H1 (cell line): ENCODE measurements at regions not wholly inside any gene's neighbourhood (a gene's known extent, or its start where the extent isn't known, plus 50 kb on each side); places are given as distances from the start of the nearest gene placed in this dataset.

Experiments
- TF ChIP-seq, protein P1 (sequence below): fragments of 300-600 bp; sonication (generic); IDR thresholded peaks from 2 replicates; pipeline ENCODE4 v1.7.1; 2012; ENCODE audit warnings: low read length, moderate library complexity, mild to moderate bottlenecking, inconsistent platforms; ENCODE audit not compliant: insufficient replicate concordance

DNA sequence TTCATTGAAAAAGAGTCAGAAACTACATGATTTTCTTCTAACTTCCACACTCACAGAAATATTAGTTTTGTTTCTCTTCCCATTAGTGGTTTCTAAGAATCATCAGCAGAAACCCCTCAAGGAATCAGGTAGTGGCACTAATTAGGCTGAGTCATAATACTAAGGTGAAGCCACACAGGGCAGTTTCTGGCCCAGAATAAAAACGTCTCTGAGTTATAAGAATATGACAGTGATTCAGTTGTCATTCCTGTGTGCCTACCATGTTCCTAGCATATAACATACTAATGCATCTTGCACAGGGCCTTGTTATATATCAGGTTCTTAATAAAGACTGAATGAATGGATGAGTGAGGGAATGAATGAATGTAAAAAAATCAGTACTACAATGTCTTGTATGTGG, 206.0 kb upstream of the PLEKHG7 start (continued):
- TF ChIP-seq, protein P1, sequence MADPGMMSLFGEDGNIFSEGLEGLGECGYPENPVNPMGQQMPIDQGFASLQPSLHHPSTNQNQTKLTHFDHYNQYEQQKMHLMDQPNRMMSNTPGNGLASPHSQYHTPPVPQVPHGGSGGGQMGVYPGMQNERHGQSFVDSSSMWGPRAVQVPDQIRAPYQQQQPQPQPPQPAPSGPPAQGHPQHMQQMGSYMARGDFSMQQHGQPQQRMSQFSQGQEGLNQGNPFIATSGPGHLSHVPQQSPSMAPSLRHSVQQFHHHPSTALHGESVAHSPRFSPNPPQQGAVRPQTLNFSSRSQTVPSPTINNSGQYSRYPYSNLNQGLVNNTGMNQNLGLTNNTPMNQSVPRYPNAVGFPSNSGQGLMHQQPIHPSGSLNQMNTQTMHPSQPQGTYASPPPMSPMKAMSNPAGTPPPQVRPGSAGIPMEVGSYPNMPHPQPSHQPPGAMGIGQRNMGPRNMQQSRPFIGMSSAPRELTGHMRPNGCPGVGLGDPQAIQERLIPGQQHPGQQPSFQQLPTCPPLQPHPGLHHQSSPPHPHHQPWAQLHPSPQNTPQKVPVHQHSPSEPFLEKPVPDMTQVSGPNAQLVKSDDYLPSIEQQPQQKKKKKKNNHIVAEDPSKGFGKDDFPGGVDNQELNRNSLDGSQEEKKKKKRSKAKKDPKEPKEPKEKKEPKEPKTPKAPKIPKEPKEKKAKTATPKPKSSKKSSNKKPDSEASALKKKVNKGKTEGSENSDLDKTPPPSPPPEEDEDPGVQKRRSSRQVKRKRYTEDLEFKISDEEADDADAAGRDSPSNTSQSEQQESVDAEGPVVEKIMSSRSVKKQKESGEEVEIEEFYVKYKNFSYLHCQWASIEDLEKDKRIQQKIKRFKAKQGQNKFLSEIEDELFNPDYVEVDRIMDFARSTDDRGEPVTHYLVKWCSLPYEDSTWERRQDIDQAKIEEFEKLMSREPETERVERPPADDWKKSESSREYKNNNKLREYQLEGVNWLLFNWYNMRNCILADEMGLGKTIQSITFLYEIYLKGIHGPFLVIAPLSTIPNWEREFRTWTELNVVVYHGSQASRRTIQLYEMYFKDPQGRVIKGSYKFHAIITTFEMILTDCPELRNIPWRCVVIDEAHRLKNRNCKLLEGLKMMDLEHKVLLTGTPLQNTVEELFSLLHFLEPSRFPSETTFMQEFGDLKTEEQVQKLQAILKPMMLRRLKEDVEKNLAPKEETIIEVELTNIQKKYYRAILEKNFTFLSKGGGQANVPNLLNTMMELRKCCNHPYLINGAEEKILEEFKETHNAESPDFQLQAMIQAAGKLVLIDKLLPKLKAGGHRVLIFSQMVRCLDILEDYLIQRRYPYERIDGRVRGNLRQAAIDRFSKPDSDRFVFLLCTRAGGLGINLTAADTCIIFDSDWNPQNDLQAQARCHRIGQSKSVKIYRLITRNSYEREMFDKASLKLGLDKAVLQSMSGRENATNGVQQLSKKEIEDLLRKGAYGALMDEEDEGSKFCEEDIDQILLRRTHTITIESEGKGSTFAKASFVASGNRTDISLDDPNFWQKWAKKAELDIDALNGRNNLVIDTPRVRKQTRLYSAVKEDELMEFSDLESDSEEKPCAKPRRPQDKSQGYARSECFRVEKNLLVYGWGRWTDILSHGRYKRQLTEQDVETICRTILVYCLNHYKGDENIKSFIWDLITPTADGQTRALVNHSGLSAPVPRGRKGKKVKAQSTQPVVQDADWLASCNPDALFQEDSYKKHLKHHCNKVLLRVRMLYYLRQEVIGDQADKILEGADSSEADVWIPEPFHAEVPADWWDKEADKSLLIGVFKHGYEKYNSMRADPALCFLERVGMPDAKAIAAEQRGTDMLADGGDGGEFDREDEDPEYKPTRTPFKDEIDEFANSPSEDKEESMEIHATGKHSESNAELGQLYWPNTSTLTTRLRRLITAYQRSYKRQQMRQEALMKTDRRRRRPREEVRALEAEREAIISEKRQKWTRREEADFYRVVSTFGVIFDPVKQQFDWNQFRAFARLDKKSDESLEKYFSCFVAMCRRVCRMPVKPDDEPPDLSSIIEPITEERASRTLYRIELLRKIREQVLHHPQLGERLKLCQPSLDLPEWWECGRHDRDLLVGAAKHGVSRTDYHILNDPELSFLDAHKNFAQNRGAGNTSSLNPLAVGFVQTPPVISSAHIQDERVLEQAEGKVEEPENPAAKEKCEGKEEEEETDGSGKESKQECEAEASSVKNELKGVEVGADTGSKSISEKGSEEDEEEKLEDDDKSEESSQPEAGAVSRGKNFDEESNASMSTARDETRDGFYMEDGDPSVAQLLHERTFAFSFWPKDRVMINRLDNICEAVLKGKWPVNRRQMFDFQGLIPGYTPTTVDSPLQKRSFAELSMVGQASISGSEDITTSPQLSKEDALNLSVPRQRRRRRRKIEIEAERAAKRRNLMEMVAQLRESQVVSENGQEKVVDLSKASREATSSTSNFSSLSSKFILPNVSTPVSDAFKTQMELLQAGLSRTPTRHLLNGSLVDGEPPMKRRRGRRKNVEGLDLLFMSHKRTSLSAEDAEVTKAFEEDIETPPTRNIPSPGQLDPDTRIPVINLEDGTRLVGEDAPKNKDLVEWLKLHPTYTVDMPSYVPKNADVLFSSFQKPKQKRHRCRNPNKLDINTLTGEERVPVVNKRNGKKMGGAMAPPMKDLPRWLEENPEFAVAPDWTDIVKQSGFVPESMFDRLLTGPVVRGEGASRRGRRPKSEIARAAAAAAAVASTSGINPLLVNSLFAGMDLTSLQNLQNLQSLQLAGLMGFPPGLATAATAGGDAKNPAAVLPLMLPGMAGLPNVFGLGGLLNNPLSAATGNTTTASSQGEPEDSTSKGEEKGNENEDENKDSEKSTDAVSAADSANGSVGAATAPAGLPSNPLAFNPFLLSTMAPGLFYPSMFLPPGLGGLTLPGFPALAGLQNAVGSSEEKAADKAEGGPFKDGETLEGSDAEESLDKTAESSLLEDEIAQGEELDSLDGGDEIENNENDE = no peak
